HFFc6 (cell line): ENCODE measurements at regions not wholly inside any gene's neighbourhood (a gene's known extent, or its start where the extent isn't known, plus 50 kb on each side); places are given as distances from the start of the nearest gene placed in this dataset.

Experiments
- DNase-seq: peaks from one replicate; pipeline ENCODE4 v3.0.0-alpha.2; 2018
- H3K27ac Mint-ChIP-seq: 2 replicates; pipeline ENCODE4 v1.8.0; 2020; ENCODE audit warnings: mild to moderate bottlenecking, mixed read lengths
- H3K27me3 Mint-ChIP-seq: 2 replicates; pipeline ENCODE4 v1.8.0; 2021; ENCODE audit warnings: mild to moderate bottlenecking, moderate library complexity, mixed read lengths; ENCODE audit not compliant: insufficient read depth
- H3K36me3 Mint-ChIP-seq: 2 replicates; pipeline ENCODE4 v1.8.0; 2021; ENCODE audit warnings: low read depth, mixed read lengths
- H3K4me1 Mint-ChIP-seq: 2 replicates; pipeline ENCODE4 v1.8.0; 2020; ENCODE audit warnings: low read depth, mixed read lengths
- H3K4me3 Mint-ChIP-seq: 2 replicates; pipeline ENCODE4 v1.8.0; 2020; ENCODE audit warnings: mild to moderate bottlenecking, moderate library complexity, mixed read lengths
- H3K9me3 Mint-ChIP-seq: 2 replicates; pipeline ENCODE4 v1.8.0; 2020; ENCODE audit warnings: mild to moderate bottlenecking, mixed read lengths
- TF ChIP-seq, protein P1 (sequence below): fragments of 200-600 bp; sonication (generic); IDR thresholded peaks from 2 replicates; pipeline ENCODE4 v1.5.0; 2021; ENCODE audit warnings: antibody characterized with exemption, mild to moderate bottlenecking

DNA sequence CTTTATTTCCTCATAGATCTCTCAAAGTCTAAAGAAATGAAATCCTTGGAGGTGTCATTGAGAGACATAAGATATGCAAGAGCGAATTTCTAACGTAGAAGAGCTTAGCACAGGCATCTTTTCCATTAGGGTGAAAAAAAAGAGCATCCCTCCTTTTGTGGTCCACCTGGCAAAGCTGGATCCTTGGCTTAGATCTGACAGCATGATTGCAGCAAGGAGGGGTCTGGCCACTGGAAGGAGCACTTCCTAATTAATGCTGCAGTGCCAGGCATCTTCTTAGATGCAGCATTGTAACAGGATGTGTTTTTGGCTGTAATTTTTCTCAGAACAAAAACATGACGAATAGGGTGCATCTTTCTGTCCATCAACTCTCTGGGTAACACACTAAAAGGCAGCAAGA, 60.1 kb upstream of the TFAP2D start:
- Mint-ChIP-seq H3K27me3 (no peaks in the 10 kb centered on the region), H3K4me3 (no peak overlapping the region), H3K36me3 (peaks cover 4% of the 10 kb centered on the region), H3K9me3 (peaks cover 33% of the 10 kb centered on the region), H3K4me1 (no peaks in the 10 kb centered on the region), H3K27ac (no peak overlapping the region)
- DNase-seq: no peak
- TF ChIP-seq, protein P1, sequence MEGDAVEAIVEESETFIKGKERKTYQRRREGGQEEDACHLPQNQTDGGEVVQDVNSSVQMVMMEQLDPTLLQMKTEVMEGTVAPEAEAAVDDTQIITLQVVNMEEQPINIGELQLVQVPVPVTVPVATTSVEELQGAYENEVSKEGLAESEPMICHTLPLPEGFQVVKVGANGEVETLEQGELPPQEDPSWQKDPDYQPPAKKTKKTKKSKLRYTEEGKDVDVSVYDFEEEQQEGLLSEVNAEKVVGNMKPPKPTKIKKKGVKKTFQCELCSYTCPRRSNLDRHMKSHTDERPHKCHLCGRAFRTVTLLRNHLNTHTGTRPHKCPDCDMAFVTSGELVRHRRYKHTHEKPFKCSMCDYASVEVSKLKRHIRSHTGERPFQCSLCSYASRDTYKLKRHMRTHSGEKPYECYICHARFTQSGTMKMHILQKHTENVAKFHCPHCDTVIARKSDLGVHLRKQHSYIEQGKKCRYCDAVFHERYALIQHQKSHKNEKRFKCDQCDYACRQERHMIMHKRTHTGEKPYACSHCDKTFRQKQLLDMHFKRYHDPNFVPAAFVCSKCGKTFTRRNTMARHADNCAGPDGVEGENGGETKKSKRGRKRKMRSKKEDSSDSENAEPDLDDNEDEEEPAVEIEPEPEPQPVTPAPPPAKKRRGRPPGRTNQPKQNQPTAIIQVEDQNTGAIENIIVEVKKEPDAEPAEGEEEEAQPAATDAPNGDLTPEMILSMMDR: no peak

- Mint-ChIP-seq H3K4me3 (no peak overlapping the region), H3K4me1 (no peaks in the 10 kb centered on the region), H3K9me3 (peaks cover 32% of the 10 kb centered on the region), H3K36me3 (peaks cover 4% of the 10 kb centered on the region), H3K27ac (no peak overlapping the region), H3K27me3 (no peaks in the 10 kb centered on the region)
- TF ChIP-seq, protein P1: no peak
- DNase-seq: no peak
These were observed 59.2 kb upstream of the TFAP2D start for GRCh38 chr6:50654155-50654554.

DNA sequence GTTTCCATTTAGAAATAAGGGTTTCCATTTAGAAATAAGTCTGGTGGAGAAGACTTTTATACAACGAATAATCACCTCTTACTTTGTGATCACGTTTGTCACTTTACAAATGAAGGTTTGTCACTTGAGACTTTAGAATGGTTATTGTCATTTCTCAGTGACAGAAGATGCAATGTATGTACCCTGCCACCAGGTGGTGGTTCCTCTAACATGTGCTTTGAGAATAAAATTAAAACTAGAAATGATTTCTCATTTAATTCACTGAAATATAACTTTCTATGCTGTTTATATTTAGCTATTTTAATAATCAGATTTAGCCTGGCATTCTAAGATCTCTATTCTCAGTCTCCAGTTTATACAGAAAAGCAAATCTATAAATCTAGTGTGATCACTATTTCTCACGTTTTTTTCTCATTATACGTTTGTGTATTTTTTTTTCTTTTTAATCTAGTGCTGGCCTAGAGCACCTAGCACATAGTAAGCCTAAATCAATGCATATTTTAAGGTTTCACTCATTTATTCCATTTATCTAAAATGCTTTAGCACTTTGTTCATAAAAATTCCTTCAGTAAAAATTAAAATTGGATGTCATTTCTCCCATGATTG, 57.4 kb upstream of the TFAP2D start:
- TF ChIP-seq, protein P1: peak; percentile 72
- no peak overlapping the region for H3K27ac Mint-ChIP-seq
- H3K9me3 Mint-ChIP-seq: peaks cover 25% of the 10 kb centered on the region
- H3K4me3 Mint-ChIP-seq: no peak overlapping the region
- no peaks in the 10 kb centered on the region for H3K27me3 Mint-ChIP-seq
- no peak for DNase-seq
- H3K36me3 Mint-ChIP-seq: peaks cover 4% of the 10 kb centered on the region; the same call in 1 of the 2 replicates
- H3K4me1 Mint-ChIP-seq: no peaks in the 10 kb centered on the region

DNA sequence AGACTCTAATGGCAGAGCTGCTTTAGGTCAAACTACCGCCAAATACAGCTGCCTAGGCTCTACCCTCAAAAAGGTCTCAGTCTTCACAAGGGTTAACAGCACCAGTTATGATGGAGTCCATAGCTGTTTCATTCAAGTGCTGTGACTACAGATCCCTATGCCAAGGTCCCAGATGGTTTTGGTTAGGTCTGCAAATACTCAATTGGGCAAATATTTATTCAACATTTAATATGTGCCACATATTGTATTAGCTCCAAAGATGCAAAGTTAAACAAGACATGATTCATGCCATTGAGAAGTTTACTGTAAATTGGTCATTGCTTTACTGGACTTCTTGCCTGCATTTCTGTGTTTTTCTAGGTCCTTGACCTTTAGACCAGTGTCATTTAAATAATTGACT, 55.8 kb upstream of the TFAP2D start:
- no peak for DNase-seq
- peaks cover 19% of the 10 kb centered on the region for H3K9me3 Mint-ChIP-seq
- H3K27me3 Mint-ChIP-seq: no peaks in the 10 kb centered on the region
- no peak overlapping the region for H3K27ac Mint-ChIP-seq
- TF ChIP-seq, protein P1: no peak
- no peak overlapping the region for H3K4me3 Mint-ChIP-seq
- no peaks in the 10 kb centered on the region for H3K4me1 Mint-ChIP-seq
- H3K36me3 Mint-ChIP-seq: no peaks in the 10 kb centered on the region

DNA sequence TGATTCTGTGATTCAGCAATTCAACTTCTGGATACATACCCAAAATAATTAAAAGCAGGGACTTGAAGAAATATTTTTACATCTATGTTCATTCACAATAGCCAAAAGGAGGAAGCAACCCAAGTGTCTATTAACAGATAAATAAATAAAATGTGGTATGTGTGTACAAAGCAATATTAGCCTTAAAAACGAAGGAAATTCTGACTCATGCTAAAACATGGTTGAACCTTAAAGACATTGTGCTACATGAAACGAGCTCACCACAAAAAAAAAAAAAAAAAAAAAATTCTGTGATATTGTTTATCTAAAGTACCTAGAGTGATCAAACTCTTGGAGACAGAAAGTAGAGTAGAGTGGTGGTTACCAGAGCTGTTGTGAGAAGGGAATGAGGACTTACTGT, 54.8 kb upstream of the TFAP2D start:
- Mint-ChIP-seq H3K36me3 (no peaks in the 10 kb centered on the region), H3K27me3 (no peaks in the 10 kb centered on the region), H3K27ac (no peak overlapping the region), H3K4me3 (no peak overlapping the region), H3K9me3 (peaks cover 17% of the 10 kb centered on the region), H3K4me1 (no peaks in the 10 kb centered on the region)
- TF ChIP-seq, protein P1: no peak
- no peak for DNase-seq

- Mint-ChIP-seq H3K4me3 (no peak overlapping the region), H3K27ac (no peak overlapping the region), H3K27me3 (no peaks in the 10 kb centered on the region), H3K4me1 (no peaks in the 10 kb centered on the region), H3K9me3 (peaks cover 32% of the 10 kb centered on the region), H3K36me3 (no peaks in the 10 kb centered on the region)
- TF ChIP-seq, protein P1: no peak
- DNase-seq: no peak
These were observed 51.7 kb upstream of the TFAP2D start for GRCh38 chr6:50661636-50662035.
